Liver (tissue), 8 donors: ENCODE measurements at regions not wholly inside any gene's neighbourhood (a gene's known extent, or its start where the extent isn't known, plus 50 kb on each side); places are given as distances from the start of the nearest gene placed in this dataset.
"Not testable (repeated sequence)": the region's sequence is repeated elsewhere in the genome, so short reads cannot be mapped to it uniquely, and the experiment has no call there.

ENCODE experiments used
- DNase-seq: peaks from one replicate; pipeline ENCODE4 v3.0.0-alpha.2; 2017; ENCODE audit warnings: low spot score
- H3K27ac ChIP-seq, 2 donors: one replicate each; pipeline ENCODE4 v1.7.0; 2013; ENCODE audit warnings: inconsistent platforms in 2 of 2, low read length in 2 of 2, control low read depth in 1 of 2, low read depth in 1 of 2, mild to moderate bottlenecking in 1 of 2
- H3K27me3 ChIP-seq, 4 donors: one replicate each; pipeline versions ENCODE4 v1.6.1 to v1.7.0; 2013; ENCODE audit warnings: low read length in 3 of 4, inconsistent platforms in 1 of 4, mild to moderate bottlenecking in 1 of 4, moderate library complexity in 1 of 4; ENCODE audit not compliant: control insufficient read depth in 4 of 4, insufficient read depth in 4 of 4
- H3K36me3 ChIP-seq, 4 donors: one replicate each; pipeline versions ENCODE4 v1.6.1 to v1.7.0; 2013; ENCODE audit warnings: low read length in 3 of 4, mild to moderate bottlenecking in 3 of 4, low read depth in 1 of 4, moderate library complexity in 1 of 4; ENCODE audit not compliant: control insufficient read depth in 4 of 4, insufficient read depth in 3 of 4
- H3K4me1 ChIP-seq, 4 donors: one replicate each; pipeline versions ENCODE4 v1.6.1 to v1.7.0; 2013; ENCODE audit warnings: low read length in 3 of 4, mild to moderate bottlenecking in 3 of 4, moderate library complexity in 1 of 4; ENCODE audit not compliant: control insufficient read depth in 4 of 4, insufficient read depth in 4 of 4
- H3K4me3 ChIP-seq, 3 donors: one replicate each; pipeline versions ENCODE4 v1.6.1 to v1.7.0; 2013; ENCODE audit warnings: low read length in 3 of 3, control low read depth in 1 of 3, low read depth in 1 of 3, mild to moderate bottlenecking in 1 of 3
- H3K9ac ChIP-seq, 2 donors: one replicate each; pipeline ENCODE4 v1.7.0; 2013; ENCODE audit warnings: low read length in 2 of 2, mild to moderate bottlenecking in 2 of 2, moderate library complexity in 2 of 2, control low read depth in 1 of 2, low read depth in 1 of 2
- H3K9me3 ChIP-seq, 4 donors: one replicate each; pipeline versions ENCODE4 v1.6.1 to v1.7.0; 2013; ENCODE audit warnings: low read length in 3 of 4; ENCODE audit not compliant: control insufficient read depth in 4 of 4
- FOXA2 ChIP-seq: IDR thresholded peaks from 2 replicates; pipeline ENCODE4 v1.6.1; 2016; ENCODE audit warnings: antibody characterized with exemption
- HNF4G ChIP-seq: IDR thresholded peaks from 2 replicates; pipeline ENCODE4 v1.6.1; 2016; ENCODE audit warnings: antibody characterized with exemption
- NR2F2 ChIP-seq: IDR thresholded peaks from 2 replicates; pipeline ENCODE4 v1.6.1; 2016; ENCODE audit warnings: antibody characterized with exemption
- TAF1 ChIP-seq: conservative IDR thresholded peaks from 2 replicates; pipeline ENCODE4 v1.6.1; 2016; ENCODE audit warnings: antibody characterized with exemption, mild to moderate bottlenecking
- WGBS: extraction: QIAGEN DNeasy Blood & Tissue Kit; methylation state at CpG from one replicate; pipeline ENCODE4 v1.1.7; 2013; 5-methylcytosine and 5-hydroxymethylcytosine counted together
- TF ChIP-seq, protein P1 (sequence below): IDR thresholded peaks from 2 replicates; pipeline ENCODE4 v1.6.1; 2016; ENCODE audit warnings: antibody characterized with exemption
- TF ChIP-seq, protein P2 (sequence below): fragments of 150-350 bp; IDR thresholded peaks from 2 replicates; pipeline ENCODE4 v1.5.1; 2017; ENCODE audit warnings: improper control_type of control experiment, low read depth, low read length; ENCODE audit not compliant: missing input control
- TF ChIP-seq, protein P3 (sequence below): IDR thresholded peaks from 2 replicates; pipeline ENCODE4 v1.6.1; 2016; ENCODE audit warnings: antibody characterized with exemption
- TF ChIP-seq, protein P4 (sequence below): IDR thresholded peaks from 2 replicates; pipeline ENCODE4 v1.6.1; 2016; ENCODE audit warnings: antibody characterized with exemption, mild to moderate bottlenecking
- donor health status: healthy.
- donor health status: healthy.
- donor health status: healthy.
- donor health status: healthy.
- donor health status: healthy.

DNA sequence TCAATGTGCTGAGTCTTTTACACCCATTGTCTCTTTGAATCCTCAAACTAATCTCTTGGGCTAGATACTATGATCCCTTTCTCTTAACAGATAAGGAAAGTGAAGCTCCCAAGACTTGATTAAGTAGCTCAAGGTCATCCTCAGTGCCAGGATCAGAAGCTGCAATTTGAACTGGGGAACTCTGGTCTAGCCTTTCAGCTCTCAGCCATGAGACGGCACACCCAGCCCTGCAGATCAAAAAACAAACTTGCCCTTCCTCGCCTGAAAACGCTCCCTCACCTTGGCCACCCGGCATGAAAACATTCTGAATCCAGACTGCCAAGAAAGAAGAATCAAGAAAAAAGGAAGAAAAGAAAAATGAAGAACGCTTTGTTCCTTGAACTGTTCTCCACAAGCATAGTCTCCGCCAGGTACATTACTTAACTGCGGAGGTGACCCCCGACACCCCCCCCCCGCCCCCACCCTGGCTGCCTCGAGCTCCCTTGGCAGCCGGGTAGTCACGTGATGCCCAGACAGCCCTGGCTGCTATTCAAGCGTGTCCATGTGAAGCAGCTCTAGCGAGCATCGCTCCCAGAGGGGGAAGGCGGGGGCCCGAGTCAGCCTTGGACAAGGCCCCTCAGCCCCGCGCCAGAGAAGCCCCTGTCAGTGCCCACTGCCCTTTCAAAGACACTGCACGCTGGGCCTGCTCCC lies 451.2 kb downstream of the MIAT start:
- no peak for TF ChIP-seq TAF1
- TF ChIP-seq, protein P1, sequence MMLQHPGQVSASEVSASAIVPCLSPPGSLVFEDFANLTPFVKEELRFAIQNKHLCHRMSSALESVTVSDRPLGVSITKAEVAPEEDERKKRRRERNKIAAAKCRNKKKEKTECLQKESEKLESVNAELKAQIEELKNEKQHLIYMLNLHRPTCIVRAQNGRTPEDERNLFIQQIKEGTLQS = no peak
- no peak for TF ChIP-seq FOXA2
- TF ChIP-seq NR2F2 = peak; percentile 10

DNA sequence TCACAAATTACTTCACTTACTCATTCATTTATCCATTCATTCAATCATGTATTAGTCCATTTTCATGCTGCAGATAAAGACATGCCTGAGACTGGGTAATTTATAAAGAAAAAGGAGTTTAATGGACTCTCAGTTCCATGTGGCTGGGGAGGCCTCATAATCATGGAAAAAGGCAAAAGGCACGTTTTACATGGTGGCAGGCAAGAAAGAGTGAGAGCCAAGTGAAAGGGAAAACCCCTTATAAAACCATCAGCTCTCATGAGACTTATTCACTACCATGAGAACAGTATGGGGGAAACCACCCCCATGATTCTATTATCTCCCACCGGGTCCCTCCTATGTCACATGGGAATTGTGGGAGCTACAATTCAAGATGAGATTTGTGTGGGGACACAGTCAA lies 452.0 kb downstream of the MIAT start:
- H3K9ac ChIP-seq, H3K36me3 ChIP-seq, H3K9me3 ChIP-seq, H3K27ac ChIP-seq, H3K27me3 ChIP-seq, DNase-seq, H3K4me1 ChIP-seq, H3K4me3 ChIP-seq: not testable (repeated sequence)
- 80% methylated on average over 2 of the region's 2 CpGs for WGBS

More for the DNA sequence above, 451.2 kb downstream of the MIAT start:
- no peak for DNase-seq
- 53% methylated on average over 20 of the region's 20 CpGs for WGBS
- Histone ChIP-seq H3K36me3 (no peaks in the 10 kb centered on the region), H3K27ac (no peak overlapping the region), H3K9ac (no peak overlapping the region), H3K27me3 (no peaks in the 10 kb centered on the region), H3K4me1 (peaks cover 0 to 7% (median 0%) of the 10 kb centered on the region in 4 donors), H3K4me3 (no peak overlapping the region), H3K9me3 (no peaks in the 10 kb centered on the region)

DNA sequence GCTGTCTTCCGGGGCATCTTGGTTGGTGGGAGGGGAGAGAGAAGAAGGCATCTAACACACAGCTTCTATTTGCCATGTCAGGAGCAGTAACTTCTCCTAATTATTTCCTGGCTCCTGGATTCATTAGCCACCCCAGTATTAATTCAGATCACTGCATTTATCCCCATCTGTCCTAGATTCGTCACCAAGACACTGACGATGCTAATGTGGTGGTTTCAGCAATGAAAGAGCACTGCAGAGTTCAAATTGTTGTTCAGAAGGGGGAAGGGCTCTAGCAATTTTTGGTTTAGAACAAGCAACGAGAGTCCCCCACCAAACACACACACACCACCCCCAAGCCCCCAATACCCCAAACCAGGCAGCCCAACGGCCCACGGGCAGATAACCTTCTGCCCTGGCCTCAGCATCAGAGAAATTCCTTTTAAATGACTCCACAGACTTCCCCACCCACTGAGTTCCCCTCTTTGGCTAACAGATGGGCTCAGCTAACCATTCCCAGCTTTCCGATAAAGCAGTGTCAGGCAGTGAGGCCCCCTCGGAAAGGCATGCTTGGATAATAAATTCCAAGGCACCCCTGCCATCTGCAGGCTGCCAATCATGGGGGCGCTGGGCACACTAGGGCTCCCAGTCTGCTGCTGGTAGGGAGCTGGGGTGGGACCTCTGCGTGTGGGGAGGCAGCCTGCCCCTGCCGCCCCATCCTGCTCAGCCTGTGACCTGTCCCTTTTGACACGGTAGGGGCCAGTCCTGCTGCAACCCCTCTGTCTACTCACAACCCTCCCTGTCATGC lies 453.5 kb downstream of the MIAT start:
- TF ChIP-seq, protein P2, sequence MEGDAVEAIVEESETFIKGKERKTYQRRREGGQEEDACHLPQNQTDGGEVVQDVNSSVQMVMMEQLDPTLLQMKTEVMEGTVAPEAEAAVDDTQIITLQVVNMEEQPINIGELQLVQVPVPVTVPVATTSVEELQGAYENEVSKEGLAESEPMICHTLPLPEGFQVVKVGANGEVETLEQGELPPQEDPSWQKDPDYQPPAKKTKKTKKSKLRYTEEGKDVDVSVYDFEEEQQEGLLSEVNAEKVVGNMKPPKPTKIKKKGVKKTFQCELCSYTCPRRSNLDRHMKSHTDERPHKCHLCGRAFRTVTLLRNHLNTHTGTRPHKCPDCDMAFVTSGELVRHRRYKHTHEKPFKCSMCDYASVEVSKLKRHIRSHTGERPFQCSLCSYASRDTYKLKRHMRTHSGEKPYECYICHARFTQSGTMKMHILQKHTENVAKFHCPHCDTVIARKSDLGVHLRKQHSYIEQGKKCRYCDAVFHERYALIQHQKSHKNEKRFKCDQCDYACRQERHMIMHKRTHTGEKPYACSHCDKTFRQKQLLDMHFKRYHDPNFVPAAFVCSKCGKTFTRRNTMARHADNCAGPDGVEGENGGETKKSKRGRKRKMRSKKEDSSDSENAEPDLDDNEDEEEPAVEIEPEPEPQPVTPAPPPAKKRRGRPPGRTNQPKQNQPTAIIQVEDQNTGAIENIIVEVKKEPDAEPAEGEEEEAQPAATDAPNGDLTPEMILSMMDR = no peak
- TF ChIP-seq, protein P3, sequence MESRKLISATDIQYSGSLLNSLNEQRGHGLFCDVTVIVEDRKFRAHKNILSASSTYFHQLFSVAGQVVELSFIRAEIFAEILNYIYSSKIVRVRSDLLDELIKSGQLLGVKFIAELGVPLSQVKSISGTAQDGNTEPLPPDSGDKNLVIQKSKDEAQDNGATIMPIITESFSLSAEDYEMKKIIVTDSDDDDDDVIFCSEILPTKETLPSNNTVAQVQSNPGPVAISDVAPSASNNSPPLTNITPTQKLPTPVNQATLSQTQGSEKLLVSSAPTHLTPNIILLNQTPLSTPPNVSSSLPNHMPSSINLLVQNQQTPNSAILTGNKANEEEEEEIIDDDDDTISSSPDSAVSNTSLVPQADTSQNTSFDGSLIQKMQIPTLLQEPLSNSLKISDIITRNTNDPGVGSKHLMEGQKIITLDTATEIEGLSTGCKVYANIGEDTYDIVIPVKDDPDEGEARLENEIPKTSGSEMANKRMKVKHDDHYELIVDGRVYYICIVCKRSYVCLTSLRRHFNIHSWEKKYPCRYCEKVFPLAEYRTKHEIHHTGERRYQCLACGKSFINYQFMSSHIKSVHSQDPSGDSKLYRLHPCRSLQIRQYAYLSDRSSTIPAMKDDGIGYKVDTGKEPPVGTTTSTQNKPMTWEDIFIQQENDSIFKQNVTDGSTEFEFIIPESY = no peak
- TF ChIP-seq, protein P4, sequence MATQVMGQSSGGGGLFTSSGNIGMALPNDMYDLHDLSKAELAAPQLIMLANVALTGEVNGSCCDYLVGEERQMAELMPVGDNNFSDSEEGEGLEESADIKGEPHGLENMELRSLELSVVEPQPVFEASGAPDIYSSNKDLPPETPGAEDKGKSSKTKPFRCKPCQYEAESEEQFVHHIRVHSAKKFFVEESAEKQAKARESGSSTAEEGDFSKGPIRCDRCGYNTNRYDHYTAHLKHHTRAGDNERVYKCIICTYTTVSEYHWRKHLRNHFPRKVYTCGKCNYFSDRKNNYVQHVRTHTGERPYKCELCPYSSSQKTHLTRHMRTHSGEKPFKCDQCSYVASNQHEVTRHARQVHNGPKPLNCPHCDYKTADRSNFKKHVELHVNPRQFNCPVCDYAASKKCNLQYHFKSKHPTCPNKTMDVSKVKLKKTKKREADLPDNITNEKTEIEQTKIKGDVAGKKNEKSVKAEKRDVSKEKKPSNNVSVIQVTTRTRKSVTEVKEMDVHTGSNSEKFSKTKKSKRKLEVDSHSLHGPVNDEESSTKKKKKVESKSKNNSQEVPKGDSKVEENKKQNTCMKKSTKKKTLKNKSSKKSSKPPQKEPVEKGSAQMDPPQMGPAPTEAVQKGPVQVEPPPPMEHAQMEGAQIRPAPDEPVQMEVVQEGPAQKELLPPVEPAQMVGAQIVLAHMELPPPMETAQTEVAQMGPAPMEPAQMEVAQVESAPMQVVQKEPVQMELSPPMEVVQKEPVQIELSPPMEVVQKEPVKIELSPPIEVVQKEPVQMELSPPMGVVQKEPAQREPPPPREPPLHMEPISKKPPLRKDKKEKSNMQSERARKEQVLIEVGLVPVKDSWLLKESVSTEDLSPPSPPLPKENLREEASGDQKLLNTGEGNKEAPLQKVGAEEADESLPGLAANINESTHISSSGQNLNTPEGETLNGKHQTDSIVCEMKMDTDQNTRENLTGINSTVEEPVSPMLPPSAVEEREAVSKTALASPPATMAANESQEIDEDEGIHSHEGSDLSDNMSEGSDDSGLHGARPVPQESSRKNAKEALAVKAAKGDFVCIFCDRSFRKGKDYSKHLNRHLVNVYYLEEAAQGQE = no peak
- TF ChIP-seq HNF4G = no peak
- Histone ChIP-seq H3K4me3 (no peak overlapping the region), H3K4me1 (peaks cover 3 to 7% (median 7%) of the 10 kb centered on the region in 4 donors), H3K27me3 (no peaks in the 10 kb centered on the region), H3K9me3 (no peaks in the 10 kb centered on the region), H3K36me3 (no peaks in the 10 kb centered on the region), H3K27ac (no peak overlapping the region), H3K9ac (no peak overlapping the region)
- DNase-seq = no peak
- 45% methylated on average over 12 of the region's 12 CpGs for WGBS
